Prostate gland (tissue), 2 donors: ENCODE measurements at regions not wholly inside any gene's neighbourhood (a gene's known extent, or its start where the extent isn't known, plus 50 kb on each side); places are given as distances from the start of the nearest gene placed in this dataset.

Experiments used
- POLR2A ChIP-seq: fragments of 450-650 bp; IDR thresholded peaks from one replicate; pipeline ENCODE4 v1.6.1; 2016; ENCODE audit warnings: antibody characterized with exemption, mild to moderate bottlenecking
- POLR2AphosphoS5 ChIP-seq: sonication (generic); formaldehyde crosslinking; IDR thresholded peaks from one replicate; pipeline ENCODE4 v1.6.1; 2017; ENCODE audit warnings: antibody characterized with exemption
- TF ChIP-seq, protein P1 (sequence below), 4 experiments: fragments of 200-600 bp in 2 of 4; fragments of 450-650 bp in 2 of 4; sonication (generic) in 2 of 4; IDR thresholded peaks; 1 replicate in 3 of 4; 2 replicates in 1 of 4; pipeline ENCODE4 v1.5.1; 2016 to 2019; ENCODE audit warnings: antibody characterized with exemption in 4 of 4, mild to moderate bottlenecking in 2 of 4, moderate library complexity in 2 of 4

DNA sequence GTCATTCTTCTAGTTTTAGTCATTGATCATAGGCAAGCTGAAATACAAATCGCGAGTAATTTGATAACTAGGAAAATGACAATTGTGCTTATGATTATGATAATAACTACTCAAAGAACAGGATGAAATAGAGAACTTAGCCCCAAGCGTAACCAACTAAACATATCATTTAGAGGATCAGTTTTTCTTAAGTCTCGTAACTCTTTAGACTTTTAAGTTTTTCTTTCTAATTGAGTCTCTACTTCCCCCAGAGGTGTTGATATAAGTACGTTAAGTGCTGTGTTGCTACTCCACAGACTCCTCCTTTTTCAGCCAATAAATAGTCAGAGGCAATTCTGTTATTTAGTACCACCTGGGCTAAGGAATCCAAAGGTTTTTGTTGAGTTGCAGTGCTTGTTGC lies 96.3 kb downstream of the NHLRC3 start:
- TF ChIP-seq, protein P1, sequence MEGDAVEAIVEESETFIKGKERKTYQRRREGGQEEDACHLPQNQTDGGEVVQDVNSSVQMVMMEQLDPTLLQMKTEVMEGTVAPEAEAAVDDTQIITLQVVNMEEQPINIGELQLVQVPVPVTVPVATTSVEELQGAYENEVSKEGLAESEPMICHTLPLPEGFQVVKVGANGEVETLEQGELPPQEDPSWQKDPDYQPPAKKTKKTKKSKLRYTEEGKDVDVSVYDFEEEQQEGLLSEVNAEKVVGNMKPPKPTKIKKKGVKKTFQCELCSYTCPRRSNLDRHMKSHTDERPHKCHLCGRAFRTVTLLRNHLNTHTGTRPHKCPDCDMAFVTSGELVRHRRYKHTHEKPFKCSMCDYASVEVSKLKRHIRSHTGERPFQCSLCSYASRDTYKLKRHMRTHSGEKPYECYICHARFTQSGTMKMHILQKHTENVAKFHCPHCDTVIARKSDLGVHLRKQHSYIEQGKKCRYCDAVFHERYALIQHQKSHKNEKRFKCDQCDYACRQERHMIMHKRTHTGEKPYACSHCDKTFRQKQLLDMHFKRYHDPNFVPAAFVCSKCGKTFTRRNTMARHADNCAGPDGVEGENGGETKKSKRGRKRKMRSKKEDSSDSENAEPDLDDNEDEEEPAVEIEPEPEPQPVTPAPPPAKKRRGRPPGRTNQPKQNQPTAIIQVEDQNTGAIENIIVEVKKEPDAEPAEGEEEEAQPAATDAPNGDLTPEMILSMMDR (IDR thresholded peaks at IDR 0.05), result no peak
- no peak for TF ChIP-seq POLR2A
- TF ChIP-seq POLR2AphosphoS5, result no peak
